GM19240 (cell line): ENCODE measurements at regions not wholly inside any gene's neighbourhood (a gene's known extent, or its start where the extent isn't known, plus 50 kb on each side); places are given as distances from the start of the nearest gene placed in this dataset.
"Not testable (repeated sequence)": the region's sequence is repeated elsewhere in the genome, so short reads cannot be mapped to it uniquely, and the experiment has no call there.

Experiments
- DNase-seq: peaks from one replicate; pipeline ENCODE4 v3.0.0; 2011; ENCODE audit warnings: low spot score; ENCODE audit not compliant: insufficient read length

DNA sequence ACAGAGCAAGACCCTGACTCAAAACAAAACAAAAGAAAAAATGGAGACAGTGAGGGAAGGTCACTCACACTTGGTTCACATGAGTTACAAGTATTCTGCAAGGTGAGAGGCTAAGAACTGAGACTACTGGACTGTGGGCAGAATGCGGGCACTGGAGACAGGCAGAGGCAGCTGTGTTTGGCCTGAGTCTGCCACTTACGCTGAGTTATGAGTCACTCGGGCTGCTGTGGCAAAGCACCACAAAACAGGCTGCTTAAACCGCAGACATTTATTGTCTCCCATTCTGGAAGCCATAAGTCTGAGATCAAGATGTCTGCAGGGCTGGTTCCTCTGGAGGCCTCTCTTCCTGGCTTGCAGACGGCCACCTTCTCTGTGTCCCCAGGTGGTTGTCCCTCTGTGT lies 122.8 kb downstream of the SHANK2 start:
- no peak for DNase-seq

DNA sequence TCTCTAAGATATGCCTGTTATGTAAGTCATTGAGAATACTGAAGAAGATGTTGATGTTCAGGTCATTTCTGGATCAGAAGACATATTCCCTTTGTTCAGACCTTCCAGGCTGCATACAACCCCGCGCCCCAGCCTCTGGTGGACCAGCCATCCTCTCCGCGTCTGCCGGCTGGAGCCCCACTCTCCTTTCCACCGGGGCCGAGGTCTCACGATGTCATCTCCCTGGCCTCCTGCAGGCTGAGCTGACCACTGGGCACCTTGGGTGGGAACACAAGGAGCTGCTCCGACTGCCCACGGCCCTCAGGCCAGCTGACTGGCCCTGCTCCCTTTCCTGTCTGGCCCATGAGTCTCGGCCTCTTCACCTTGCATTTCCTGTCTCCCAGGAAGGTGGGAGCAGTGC lies 124.6 kb downstream of the SHANK2 start:
- DNase-seq = no peak

DNA sequence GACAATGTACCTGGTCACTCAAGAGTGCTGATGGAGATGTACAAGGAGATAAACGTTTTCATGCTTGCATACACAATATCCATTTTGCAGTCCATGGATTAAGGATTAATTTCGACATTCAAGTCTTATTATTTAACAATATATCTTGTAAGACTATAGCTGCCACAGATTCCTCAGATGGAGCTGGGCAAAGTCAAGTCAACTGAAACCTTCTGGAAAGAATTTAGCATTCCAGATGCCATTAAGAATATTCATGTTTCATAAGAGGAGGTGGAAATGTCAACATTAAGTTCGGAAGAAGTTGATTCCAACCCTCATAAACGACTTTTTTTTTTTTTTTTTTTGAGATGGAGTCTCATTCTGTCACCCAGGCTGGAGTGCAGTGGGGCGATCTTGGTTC lies 126.0 kb downstream of the SHANK2 start:
- not testable (repeated sequence) for DNase-seq

DNA sequence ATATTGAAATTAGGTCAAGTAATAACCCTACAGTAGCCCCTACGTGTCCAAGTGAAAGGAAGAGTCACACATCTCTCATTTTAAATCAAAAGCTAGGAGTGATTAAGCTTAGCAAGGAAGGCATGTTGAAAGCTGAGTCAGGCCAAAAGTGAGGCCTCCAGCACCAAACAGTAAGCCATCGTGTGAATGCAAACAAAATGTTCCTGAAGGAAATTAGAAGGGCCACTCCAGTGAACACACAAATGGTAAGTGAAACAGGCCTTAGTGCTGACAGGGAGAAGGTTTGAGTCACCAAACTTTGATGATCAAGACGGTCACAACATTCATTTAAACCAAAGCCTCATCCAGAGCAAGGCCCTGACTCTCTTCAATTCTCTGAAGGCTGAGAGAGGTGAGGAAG lies 127.2 kb downstream of the SHANK2 start:
- DNase-seq = no peak

DNA sequence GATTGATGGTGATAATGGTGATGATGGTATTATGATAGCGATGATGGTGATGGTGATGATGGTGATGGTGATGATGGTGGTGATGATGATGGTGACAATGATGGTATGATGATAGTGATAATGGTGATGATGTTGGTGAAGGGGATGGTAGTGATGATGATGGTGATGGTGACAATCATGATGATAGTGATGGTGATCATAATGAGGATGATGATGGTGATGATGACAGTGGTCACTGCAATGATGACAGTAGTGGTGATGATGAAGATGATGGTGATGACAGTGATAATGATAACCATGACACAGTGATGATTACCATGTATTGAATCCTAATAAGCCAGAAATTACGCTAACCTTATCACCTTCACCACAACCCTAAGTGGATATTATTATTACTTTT lies 128.2 kb downstream of the SHANK2 start:
- no peak for DNase-seq

DNA sequence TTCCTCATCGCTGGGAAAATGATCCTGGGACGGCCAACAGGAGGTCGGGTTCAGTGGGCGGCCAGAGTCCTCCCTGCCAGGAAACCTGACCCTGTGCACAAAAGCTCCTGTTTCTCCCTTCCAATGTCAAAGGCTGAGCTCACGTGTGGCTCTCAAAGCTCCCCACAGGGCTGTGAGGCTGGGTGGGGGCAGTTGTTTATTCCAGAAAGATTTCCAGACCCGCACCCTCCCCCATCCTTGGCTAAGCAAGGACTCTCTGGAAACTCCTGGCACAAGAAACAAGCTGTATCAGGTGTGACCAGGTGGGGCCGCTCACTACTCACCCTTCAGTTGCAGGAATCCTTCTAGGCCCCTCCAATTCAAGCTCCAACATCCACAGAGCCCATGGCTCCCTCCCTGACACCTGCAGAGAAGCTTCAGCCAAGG lies 131.9 kb downstream of the SHANK2 start:
- no peak for DNase-seq

DNA sequence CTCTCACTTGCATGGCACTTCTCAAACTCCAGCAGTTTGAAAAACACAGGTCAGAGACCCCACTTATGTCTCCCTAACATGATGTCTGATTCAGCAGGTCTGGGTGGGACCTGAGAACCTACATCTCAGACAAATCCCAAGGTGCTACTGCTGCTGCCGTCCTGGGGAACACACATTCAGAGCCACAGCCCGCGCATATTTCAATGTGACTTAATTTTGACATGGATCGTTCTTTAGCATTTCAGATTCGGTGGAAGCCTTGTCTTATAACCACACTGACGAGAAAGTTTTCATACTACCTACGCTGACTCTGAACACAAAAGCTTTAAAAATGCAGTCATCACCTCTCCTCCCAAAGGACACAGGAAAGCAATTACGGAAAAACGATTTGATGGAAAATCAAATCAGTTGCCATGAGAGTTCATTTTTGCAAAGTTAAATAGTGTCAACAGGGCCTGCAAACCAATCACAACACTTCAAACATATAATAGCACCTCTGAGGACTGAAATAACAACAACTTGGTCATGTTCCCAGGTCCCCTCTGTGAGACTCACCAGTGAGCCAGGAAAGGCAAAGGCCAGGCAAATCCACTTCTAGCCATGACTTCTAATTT lies 132.6 kb downstream of the SHANK2 start:
- DNase-seq = no peak

DNA sequence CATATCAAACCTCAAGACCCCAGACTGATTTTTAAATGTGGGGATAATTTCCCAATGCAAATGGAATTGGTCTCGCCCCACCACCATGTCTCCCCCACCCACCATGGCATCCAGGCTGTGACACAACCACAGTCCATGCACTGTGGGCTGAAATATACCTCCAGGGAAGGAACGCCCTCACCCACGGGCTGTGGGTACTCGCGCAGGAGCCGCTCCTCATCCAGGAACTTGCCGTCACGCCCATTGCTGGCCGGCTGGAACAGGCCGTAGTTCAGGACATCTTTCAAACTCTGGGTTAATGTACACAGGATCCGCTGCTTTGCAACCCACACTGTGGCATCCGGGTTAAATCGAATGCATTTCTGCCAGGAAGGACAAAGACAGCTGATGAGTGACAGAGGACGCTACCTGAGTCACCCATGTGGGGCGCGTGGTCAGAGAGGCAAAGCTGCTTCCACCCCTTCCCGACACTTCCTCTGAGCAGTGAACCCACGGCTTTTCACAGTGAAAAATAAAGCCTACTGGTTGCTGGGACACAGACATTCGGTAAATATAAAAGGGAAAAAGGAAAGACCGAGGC lies 133.6 kb downstream of the SHANK2 start:
- no peak for DNase-seq

DNA sequence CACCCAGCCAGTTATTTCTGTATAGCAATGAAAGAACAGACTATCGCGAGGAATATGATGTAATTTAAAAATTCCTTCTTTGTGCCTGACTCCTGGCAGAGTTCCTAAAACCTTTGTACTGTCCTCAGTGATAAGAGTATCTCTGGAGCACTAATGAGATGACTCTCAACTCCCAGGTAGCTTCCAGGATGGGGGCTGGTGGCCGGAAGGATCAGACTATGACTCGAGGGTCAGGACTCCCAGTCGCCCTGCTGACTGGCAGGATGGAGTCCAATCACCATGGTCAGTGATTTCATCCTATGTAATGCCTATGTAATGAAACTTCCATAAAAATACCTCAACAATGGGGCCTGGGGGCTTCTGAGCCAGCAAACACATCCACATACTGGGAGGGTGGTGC lies 135.1 kb downstream of the SHANK2 start:
- no peak for DNase-seq

DNA sequence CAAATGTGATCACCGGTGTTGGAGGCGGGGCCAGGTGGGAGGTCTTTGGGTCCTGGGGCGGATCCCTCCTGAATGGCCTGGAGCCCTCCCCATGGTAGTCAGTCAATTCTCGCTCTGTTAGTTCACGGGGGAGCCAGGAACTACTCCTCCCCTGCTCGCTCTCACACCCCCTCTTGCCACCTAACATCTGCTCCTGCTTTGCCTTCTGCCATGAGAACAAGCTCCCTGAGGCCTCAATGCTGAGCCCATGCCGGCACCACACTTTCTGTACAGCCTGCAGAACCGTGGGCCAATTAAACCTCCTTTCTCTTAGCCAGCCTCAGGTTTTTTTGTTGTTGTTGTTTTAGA lies 135.7 kb downstream of the SHANK2 start:
- no peak for DNase-seq

DNA sequence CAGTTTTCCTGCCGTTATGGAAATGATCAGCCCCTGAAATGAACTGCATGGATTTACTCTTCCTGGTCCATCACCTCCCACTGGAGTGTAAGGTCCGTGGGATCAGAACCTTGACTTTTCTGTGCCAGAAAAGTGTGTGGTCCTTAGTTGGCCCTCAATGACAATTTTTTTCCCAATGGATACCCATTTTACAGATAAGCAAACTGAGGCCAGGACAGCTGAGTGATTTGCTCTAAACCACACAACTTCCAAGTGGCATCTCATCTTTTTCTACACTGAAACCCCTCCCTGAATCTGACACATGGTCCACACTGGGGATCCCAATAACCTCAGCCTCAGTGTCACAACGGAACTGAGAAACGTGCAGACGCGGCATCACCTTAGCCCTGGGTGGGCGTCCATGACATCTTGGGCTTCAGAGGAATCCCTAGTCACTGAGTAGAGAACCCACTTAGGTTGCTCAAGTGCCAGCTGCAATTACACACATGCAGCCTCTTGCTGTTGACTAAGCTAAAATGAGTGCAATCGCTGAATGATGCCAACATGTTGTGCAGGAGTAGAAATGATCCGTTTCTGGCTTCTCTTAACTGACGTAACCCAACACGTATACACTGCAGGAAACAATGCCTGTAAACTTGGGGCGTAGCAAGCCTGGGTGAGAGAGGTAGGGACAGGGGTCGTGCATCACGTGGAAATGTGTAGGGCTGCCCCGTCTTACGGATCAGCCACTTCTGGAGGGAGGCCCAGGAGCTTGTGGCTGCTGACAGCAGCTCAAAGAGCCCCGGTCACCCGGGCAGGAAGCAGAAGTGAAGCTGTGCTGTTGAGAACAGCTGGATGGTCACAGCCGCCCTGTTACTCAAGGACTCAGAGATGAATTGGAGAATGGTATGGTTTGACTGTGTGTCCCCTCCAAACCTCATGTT lies 136.3 kb downstream of the SHANK2 start:
- DNase-seq = no peak

DNA sequence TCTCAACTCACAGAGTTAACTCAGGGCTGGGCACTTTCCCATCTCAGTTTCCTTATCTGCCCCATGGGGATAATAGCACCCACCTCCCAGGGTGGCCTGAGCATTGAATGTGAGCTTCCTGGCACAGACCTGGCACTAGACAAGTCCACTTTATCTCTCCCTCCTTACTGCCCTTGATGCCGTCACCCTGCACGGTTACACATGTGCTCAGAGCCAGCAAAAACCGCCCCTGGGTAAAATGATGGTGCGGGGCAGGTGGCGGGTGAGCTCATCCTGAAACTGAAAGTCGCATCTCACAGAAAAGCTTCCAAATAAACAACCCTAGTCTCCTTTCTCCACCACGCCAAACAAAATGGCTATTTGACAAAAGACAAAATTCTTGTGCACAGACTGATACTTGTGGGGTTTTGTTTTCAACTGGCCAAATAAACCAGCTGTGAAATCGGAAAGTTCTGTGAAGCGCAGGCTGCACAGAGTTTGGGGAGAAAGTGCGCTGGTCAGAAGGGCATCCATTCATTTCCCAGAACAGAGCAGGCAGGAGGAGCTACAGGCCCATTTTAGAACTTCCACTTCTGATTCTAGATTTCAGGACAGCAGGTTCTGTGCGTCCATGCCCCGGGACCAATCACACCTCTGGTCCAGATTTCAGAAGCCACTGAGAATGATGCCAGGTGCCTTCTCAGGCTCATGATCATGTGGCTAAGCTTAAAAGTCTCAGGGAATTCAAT lies 138.1 kb downstream of the SHANK2 start:
- DNase-seq = no peak

DNA sequence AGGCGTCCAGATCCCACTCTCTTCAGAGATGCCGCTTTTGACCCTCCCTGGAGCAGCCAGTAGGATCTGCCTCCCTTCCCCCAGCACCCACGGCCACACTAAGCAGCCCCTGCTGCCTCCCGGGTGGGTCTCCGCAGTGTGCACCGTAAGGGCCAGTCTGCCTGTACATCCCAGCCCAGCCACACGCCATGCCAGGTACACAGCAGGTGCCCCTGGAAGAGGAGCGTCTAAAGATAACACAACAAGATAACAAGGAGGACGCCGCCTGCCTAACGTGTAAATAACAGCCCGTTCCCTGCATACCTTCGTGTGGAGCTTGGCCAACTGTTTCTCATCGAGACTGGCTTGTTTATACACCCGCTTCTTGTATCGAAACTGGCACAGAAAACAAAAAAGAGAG lies 139.4 kb downstream of the SHANK2 start:
- DNase-seq = no peak

DNA sequence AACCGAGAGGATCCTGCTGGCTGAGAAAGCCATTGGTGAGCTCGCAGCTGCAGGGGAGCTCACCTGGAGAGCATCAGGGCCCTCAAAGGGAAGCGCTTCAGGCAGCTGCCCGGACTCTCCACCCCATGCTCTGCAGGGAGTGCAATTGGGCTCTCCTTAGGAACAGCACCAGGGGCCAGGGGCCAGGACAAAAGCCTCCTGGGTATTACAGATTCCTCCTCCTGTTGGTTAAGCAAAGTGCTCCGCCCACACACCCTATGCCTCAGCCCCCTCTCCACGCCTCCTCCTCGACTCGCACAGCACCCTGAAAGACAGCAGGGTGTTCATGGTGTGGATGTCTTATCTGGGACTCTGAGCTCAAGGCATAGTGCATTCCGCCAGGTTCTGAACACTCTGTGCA lies 139.9 kb downstream of the SHANK2 start:
- DNase-seq = no peak

DNA sequence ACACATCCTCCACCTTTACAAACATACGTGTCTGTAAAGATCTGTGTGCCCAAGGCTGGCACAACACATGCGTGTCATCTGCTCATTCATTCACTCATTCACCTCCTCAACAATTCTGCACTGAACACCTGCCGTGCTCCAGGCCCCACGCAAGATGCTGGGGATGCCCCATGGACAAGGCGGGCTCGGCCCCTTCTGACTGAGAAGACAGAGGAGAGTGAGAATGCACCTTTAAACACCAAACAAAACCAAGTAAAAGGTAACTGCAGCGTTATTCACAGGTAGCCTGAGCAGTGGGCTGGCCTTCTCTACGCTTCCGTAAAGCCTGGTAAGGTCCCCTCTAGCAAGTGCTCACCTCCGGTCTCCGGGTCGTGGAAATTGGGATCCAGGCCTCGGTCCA lies 142.8 kb downstream of the SHANK2 start:
- DNase-seq = no peak

DNA sequence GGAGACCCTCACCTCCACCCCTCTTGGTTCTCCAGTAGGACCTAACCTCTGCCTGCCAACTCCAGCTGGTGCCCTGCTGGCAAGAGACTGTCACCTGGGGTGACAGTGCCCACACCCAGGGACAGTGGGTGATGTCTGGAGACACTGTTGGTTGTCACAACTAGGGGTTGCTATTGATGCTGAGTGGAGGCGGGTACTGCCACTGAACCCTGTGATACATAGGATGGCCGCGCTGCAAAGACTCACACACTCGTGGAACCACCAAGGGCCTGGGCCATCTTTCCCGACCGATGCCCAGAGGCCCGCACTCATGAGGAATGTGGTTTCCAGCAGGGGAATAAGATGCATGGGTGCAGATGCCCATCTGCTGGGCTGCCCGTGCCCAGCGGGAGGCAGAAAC lies 143.2 kb downstream of the SHANK2 start:
- DNase-seq = no peak

DNA sequence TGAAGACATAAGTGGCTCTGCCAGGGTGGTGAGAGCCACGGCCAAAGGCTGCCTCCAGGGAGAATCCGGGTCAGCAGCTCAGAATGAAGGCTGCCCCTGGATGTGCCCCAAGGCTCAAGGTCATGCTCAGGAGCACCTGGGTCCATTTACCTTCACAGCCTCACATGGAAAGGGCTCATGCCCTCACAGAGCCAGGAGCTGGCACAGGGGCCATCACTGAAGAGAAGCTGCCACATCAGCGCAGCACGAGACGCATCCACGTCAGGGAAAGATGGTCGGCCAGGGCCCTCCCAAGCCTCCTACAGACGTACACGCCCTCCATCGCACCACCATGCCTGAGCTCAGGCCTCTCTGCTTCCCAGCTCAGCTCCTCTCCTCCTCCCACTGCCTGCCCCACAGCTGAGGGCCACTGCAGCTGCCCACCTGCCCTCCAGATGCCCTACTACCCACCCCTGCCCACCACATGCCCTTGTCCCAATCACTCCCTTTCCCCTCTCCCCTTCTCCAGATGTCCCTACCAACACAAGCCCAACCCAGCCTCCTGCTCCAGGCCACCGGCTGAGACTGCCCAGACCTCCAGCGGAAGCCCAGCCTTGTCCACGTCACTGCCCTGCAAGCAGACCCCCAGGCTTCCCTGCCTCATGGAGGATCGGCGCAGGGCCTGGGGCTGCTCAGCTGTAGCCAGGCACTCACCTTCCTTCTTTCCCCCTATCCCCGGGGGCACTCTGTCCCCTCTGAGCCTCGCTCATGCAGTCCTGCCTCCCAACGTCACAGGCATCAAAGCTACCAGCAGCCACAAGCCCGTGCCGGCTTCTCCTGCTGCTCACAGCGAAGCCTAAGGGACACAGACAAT lies 144.1 kb downstream of the SHANK2 start:
- no peak for DNase-seq

DNA sequence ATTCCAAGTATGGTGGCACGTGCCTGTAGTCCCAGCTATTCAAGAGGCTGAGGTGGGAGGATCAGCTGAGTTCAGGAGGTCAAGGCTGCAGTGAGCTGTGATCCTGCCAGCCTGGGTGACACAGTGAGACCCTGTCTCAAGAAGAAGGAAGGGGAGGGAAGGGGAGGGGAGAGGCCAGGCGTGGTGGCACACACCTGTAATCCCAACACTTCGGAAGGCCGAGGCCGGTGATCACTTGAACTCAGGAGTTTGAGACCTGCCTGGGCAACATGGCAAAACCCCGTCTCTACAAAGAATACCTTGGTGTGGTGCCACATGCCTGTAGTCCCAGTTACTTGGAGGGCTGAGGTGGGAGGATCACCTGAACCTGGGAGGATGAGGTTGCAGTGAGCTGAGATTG lies 145.7 kb downstream of the SHANK2 start:
- DNase-seq = no peak

DNA sequence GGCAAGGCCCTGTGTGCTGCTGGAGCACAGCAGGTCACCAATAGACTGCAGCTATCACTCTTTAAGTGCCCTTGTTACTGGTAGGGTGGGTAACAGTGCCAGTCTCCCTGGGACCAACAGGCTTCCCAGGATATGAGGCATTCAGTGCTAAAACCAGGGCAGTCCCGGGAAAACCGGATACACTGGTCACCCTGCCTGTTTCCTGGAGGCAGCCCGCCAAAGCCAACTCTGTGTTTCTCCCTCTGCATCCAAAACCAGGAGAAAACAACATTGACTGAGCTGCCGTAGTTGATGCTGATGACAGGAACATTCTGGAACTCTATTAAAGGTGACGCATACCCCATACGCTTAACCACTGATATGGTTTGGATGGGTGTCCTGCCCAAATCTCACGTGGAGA lies 149.1 kb downstream of the SHANK2 start:
- DNase-seq = no peak

DNA sequence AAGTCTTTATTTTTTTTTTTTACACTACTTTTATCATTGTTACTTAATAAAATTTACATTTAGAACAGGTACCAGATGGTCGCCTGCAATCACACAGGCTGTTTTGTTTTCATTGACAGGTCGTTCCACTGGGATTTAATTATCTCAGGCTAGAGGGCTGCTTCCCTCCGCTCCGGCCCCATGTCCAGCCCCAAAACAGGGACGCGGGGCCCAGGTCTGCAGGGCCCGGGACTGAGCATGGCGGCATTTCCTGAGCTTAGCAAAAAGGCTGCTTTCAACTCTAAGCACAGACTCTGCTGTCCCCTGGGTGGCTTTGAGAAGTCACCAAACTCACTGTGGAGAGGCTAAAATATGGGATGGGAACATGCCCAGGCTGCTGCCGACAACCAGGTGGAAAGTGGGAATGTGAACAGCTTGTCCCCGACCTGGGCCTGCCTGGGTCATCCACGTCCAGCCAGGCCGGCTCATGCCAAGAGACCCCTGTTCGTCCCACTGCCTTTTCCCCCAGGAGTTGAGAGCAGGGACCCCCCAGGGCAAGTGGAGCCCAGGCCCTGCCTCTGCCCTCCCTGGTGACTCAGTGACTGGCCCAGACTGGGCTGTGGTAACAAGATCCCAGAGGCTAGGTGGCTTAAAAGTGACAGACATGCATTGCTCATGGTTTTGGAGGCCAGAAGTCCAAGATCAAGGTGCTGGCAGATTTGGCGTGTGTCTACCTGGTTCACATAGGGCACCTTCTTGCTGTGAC lies 150.0 kb downstream of the SHANK2 start:
- DNase-seq = no peak
